GM12891 (cell line): ENCODE measurements at regions not wholly inside any gene's neighbourhood (a gene's known extent, or its start where the extent isn't known, plus 50 kb on each side); places are given as distances from the start of the nearest gene placed in this dataset.

Source experiments
- POLR2A ChIP-seq: IDR thresholded peaks from 2 replicates; pipeline ENCODE4 v1.6.1; 2011; ENCODE audit warnings: low read depth, low read length, control low read depth
- POLR2AphosphoS5 ChIP-seq: IDR thresholded peaks from 2 replicates; pipeline ENCODE4 v1.6.1; 2011; ENCODE audit warnings: low read depth, low read length, control low read depth
- POU2F2 ChIP-seq: IDR thresholded peaks from 2 replicates; pipeline ENCODE4 v1.6.1; 2011; ENCODE audit warnings: low read depth, mild to moderate bottlenecking, control low read depth, low read length, moderate library complexity
- SPI1 ChIP-seq: IDR thresholded peaks from 2 replicates; pipeline ENCODE4 v1.6.1; 2011; ENCODE audit warnings: low read depth, low read length, control low read depth

- TF ChIP-seq POLR2A: no peak
- no peak for TF ChIP-seq POLR2AphosphoS5
- no peak for TF ChIP-seq POU2F2
- TF ChIP-seq SPI1: no peak
Measured at GRCh38 chr4:106818764-106819163, 217.3 kb downstream of the DKK2 start.
